ENCODE measurements at regions not wholly inside any gene's neighbourhood (a gene's known extent, or its start where the extent isn't known, plus 50 kb on each side); places are given as distances from the start of the nearest gene placed in this dataset.

GRCh38 chr16:56087626-56088025 lies 103.7 kb upstream of the GNAO1 start:
- DNase-seq: no peak

GRCh38 chr16:56081371-56081770 lies 109.9 kb upstream of the GNAO1 start:
- DNase-seq: no peak

GRCh38 chr16:56075732-56076388 lies 115.4 kb upstream of the GNAO1 start:
- DNase-seq: no peak

GRCh38 chr16:56073508-56073907 lies 117.8 kb upstream of the GNAO1 start:
- DNase-seq: no peak

- no peak for DNase-seq
Observed at GRCh38 chr16:56072096-56072495, 119.2 kb upstream of the GNAO1 start.

GRCh38 chr16:56068816-56069215 lies 122.5 kb upstream of the GNAO1 start:
- no peak for DNase-seq

- DNase-seq: no peak
Observed at GRCh38 chr16:56068314-56068713, 123.0 kb upstream of the GNAO1 start.

GRCh38 chr16:56067406-56067805 lies 123.9 kb upstream of the GNAO1 start:
- DNase-seq: no peak

GRCh38 chr16:56066617-56067016 lies 124.7 kb upstream of the GNAO1 start:
- no peak for DNase-seq

- DNase-seq: no peak
Observed at GRCh38 chr16:56063111-56063510, 128.2 kb upstream of the GNAO1 start.

- no peak for DNase-seq
Observed at GRCh38 chr16:56057151-56057550, 134.1 kb upstream of the GNAO1 start.

- no peak for DNase-seq
Observed at GRCh38 chr16:56050916-56051315, 140.4 kb upstream of the GNAO1 start.

- DNase-seq: peak; percentile 81 to 85
Observed at GRCh38 chr16:56048425-56049105, 142.7 kb upstream of the GNAO1 start.

GRCh38 chr16:56047307-56048234 lies 143.7 kb upstream of the GNAO1 start:
- DNase-seq: no peak

- no peak for DNase-seq
Observed at GRCh38 chr16:56042416-56042815, 148.9 kb upstream of the GNAO1 start.

GRCh38 chr16:56041556-56042140 lies 149.6 kb upstream of the GNAO1 start:
- DNase-seq: no peak

- no peak for DNase-seq
Observed at GRCh38 chr16:56038564-56039098, 152.7 kb upstream of the GNAO1 start.

- no peak for DNase-seq
Observed at GRCh38 chr16:56032072-56032471, 156.9 kb upstream of the CES5A start.

GRCh38 chr16:56029026-56029425 lies 153.9 kb upstream of the CES5A start:
- no peak for DNase-seq

GRCh38 chr16:56022818-56023217 lies 147.6 kb upstream of the CES5A start:
- no peak for DNase-seq

GRCh38 chr16:56019274-56019673 lies 144.1 kb upstream of the CES5A start:
- DNase-seq: no peak

GRCh38 chr16:56013962-56014552 lies 138.9 kb upstream of the CES5A start:
- peak; percentile 9 to 39 for DNase-seq

GRCh38 chr16:56012482-56012811 lies 137.3 kb upstream of the CES5A start:
- no peak for DNase-seq

All from inflammatory macrophage treated with lipopolysaccharide for 1 hour (primary cell).